ENCODE measurements at regions not wholly inside any gene's neighbourhood (a gene's known extent, or its start where the extent isn't known, plus 50 kb on each side); places are given as distances from the start of the nearest gene placed in this dataset.

GRCh38 chr10:113420057-113420732, 132.7 kb upstream of the HABP2 start:
- TF ChIP-seq, protein P1, sequence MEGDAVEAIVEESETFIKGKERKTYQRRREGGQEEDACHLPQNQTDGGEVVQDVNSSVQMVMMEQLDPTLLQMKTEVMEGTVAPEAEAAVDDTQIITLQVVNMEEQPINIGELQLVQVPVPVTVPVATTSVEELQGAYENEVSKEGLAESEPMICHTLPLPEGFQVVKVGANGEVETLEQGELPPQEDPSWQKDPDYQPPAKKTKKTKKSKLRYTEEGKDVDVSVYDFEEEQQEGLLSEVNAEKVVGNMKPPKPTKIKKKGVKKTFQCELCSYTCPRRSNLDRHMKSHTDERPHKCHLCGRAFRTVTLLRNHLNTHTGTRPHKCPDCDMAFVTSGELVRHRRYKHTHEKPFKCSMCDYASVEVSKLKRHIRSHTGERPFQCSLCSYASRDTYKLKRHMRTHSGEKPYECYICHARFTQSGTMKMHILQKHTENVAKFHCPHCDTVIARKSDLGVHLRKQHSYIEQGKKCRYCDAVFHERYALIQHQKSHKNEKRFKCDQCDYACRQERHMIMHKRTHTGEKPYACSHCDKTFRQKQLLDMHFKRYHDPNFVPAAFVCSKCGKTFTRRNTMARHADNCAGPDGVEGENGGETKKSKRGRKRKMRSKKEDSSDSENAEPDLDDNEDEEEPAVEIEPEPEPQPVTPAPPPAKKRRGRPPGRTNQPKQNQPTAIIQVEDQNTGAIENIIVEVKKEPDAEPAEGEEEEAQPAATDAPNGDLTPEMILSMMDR (conservative IDR thresholded peaks at IDR 0.05 in 1 of 2, IDR thresholded peaks at IDR 0.05 in 1 of 2; ENCODE audit: low read depth in 1 of 2, low read length in 2 of 2) = no peak
- no peak for TF ChIP-seq EZH2 (IDR thresholded peaks at IDR 0.05; ENCODE audit: low read length, missing control alignments)

All from fibroblast of lung (primary cell).